ENCODE measurements at regions not wholly inside any gene's neighbourhood (a gene's known extent, or its start where the extent isn't known, plus 50 kb on each side); places are given as distances from the start of the nearest gene placed in this dataset.

- TF ChIP-seq CTCF (IDR thresholded peaks at IDR 0.05), result no peak
- TF ChIP-seq POLR2A (IDR thresholded peaks at IDR 0.05), result no peak
These were observed 519.6 kb downstream of the ETS1 start for GRCh38 chr11:128067780-128068179.

All from uterus (tissue), 2 donors.